CD1c-positive myeloid dendritic cell (primary cell): ENCODE measurements at regions not wholly inside any gene's neighbourhood (a gene's known extent, or its start where the extent isn't known, plus 50 kb on each side); places are given as distances from the start of the nearest gene placed in this dataset.

ENCODE experiments used
- DNase-seq: peaks from one replicate; pipeline ENCODE4 v3.0.0-alpha.2; 2016; ENCODE audit errors: extremely low spot score

DNA sequence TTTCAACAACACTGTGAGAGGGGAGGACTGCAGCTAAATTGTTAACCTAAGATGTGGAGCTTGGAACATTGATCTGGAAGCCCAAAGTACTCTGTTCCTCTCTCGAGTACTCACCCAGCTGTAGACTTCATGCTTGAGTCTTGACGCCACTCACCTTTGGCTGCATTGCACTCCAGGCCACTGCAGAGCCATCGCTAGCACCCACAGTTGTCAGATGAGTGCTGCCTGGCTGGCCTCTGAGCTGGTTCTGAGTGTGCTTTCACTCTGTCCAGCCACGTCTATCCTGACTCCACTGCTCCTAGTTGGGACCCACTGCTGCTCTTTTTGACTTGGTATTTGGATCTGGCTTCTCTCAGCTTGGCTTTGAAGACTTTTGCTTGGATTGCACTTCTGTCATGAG, 552.1 kb downstream of the DCDC2C start:
- no peak for DNase-seq

GRCh38 chr2:4256351-4256750, 553.0 kb downstream of the DCDC2C start:
- DNase-seq = no peak

GRCh38 chr2:4258563-4258962, 555.2 kb downstream of the DCDC2C start:
- DNase-seq = no peak

- no peak for DNase-seq
These were observed 562.6 kb downstream of the DCDC2C start for GRCh38 chr2:4265936-4266335.

GRCh38 chr2:4269885-4270284, 566.5 kb downstream of the DCDC2C start:
- no peak for DNase-seq

- DNase-seq = no peak
These were observed 569.0 kb downstream of the DCDC2C start for GRCh38 chr2:4272261-4272858.

- DNase-seq = no peak
These were observed 575.0 kb downstream of the DCDC2C start for GRCh38 chr2:4278392-4278791.

DNA sequence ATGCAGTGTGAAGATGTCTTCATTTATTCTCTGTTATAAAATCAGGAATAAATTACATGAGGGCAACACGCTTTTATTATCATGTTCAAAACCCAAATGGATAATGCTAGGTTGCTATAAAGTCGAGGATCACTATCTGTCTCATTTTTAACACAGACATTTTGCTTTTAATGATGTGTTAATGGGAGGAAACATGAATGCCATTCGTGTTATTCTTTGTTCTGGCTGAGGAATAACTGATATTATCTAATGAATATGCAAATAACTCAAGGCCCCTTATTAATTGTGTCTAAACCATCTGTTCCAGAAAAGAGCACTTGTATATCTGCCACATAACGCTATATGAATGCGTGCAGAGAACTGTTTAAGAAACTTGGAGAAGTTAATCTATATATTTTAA, 576.1 kb downstream of the DCDC2C start:
- no peak for DNase-seq

DNA sequence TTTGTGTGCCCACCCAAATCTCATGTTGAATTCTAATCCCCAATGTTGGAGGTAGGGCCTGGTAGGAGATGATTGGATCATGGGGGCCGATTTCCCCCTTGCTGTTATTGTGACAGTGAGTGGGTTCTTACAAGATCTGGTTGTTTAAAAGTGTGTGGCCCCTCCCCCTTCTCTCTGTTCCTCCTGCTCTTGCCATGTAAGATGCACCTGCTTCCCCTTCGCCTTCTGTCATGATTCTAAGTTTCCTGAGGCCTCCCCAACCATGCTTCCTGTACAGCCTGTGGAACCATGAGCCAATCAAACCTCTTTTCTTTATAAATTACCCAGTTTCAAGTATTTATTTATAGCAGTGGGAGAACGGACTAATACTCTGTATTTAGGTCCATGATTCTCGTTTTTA, 588.1 kb downstream of the DCDC2C start:
- no peak for DNase-seq

GRCh38 chr2:4295680-4296079, 592.3 kb downstream of the DCDC2C start:
- no peak for DNase-seq

- DNase-seq = no peak
These were observed 597.2 kb downstream of the DCDC2C start for GRCh38 chr2:4300616-4301015.

DNA sequence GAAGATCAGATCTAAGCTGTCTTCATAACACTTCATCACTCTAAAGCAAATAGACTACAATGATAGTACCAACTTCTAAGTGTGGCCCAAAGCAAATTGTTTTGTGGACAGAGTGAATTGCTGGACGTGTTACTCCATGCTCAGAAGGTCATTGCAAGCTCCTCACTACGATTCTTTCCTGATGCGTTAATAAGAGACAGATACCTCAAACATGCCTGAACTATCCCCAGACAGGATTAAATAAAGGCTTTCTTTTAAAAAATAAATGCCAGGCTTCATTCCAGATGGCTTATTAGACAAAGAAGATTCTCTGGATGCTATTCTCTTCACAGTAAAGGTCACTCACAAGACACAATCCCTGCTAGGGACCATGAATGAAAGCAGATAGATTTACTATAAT, 621.2 kb downstream of the DCDC2C start:
- no peak for DNase-seq

DNA sequence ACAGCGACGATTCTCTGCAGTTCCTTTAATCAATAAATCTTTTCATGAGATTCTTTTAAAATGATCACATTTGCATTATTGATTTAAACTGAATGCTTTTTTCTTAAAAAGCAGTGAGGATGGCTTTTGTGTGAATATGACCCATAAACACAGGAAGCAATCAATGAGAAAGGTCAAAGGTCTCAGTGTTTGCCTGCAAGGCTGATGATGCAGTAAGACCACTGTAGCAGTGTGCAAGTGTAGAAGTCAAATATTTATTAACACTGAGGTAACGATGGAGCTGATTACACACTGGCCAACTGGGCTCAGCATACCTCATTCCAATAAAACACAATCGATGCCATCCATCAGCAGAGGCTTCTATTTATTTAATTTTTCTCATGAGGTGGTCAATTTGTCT, 633.5 kb downstream of the DCDC2C start:
- DNase-seq = no peak

DNA sequence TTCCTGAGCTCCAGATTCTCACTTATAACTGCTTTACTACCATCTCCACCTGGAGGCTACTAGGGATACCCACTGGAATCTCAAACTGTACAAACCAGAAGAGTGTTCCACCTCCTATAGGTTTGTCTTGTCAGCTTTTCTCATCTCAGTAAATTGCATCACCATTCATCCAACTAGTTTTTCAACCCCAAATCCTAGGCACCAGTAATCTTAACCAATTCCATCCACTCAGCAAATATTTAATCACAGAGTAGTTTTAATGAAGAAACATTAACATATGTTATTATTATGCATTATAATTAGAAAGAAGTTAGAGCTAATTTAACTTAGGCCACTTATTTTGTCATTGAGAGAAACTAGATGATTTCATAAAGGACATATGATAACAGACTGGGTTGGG, 635.0 kb downstream of the DCDC2C start:
- no peak for DNase-seq

- no peak for DNase-seq
These were observed 637.2 kb downstream of the DCDC2C start for GRCh38 chr2:4340536-4340935.

- no peak for DNase-seq
These were observed 643.3 kb downstream of the DCDC2C start for GRCh38 chr2:4346628-4347027.

GRCh38 chr2:4353668-4354067, 650.3 kb downstream of the DCDC2C start:
- DNase-seq = no peak

- no peak for DNase-seq
These were observed 650.8 kb downstream of the DCDC2C start for GRCh38 chr2:4354164-4354563.

DNA sequence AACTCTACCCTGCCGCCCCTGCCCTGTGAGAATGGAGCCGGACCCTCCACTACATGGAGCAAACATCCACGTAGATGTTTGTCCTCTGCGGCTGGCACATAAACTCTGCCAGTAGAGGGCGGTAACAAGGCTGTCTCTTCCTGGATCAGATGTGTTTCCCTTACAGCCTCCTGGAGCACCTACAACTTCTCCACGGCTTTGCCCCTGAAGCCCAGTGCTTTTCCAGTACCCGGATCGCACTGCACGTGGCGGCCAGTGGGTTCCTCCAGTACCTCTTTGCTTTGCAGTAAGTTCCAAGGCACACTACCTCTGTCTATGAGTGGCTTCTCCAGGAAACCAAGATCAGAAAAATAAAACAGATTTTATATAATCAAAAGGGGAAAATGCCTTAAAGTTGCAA, 651.3 kb downstream of the DCDC2C start:
- DNase-seq = no peak

GRCh38 chr2:4356109-4356508, 652.7 kb downstream of the DCDC2C start:
- DNase-seq = no peak

GRCh38 chr2:4356541-4356940, 653.2 kb downstream of the DCDC2C start:
- DNase-seq = no peak

GRCh38 chr2:4357121-4357520, 653.7 kb downstream of the DCDC2C start:
- no peak for DNase-seq

DNA sequence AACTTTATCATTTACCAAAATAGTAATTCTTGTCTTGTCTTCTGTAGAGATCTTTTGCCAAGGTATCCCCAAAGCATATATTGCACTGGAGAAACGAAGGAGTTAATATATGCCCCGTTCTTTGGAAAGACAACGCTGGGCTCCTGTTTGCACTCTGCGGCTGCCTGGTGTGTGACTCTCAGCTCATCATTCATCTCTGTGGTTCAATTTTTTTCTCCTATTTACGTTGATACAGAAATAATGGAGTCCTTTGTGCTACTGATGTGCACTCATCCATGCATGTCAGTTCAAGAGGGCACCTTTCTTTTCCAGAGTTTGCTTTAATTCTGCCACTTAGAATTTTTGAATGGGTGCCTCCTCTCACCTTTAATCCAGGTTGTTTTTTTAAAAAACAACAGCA, 655.5 kb downstream of the DCDC2C start:
- DNase-seq = no peak

GRCh38 chr2:4368907-4369306, 665.5 kb downstream of the DCDC2C start:
- no peak for DNase-seq
